ENCODE measurements at regions not wholly inside any gene's neighbourhood (a gene's known extent, or its start where the extent isn't known, plus 50 kb on each side); places are given as distances from the start of the nearest gene placed in this dataset.
"Not testable (repeated sequence)": the region's sequence is repeated elsewhere in the genome, so short reads cannot be mapped to it uniquely, and the experiment has no call there.

- DNase-seq, result no peak
Measured at GRCh38 chr7:51867117-51867516, 550.5 kb upstream of the COBL start.

- DNase-seq, result no peak
Measured at GRCh38 chr7:51860305-51860704, 543.7 kb upstream of the COBL start.

GRCh38 chr7:51850126-51850525, 533.5 kb upstream of the COBL start:
- DNase-seq, result no peak

GRCh38 chr7:51847461-51848134, 531.0 kb upstream of the COBL start:
- no peak for DNase-seq

- not testable (repeated sequence) for DNase-seq
Measured at GRCh38 chr7:51839130-51839529, 522.5 kb upstream of the COBL start.

- no peak for DNase-seq
Measured at GRCh38 chr7:51827631-51828030, 511.0 kb upstream of the COBL start.

GRCh38 chr7:51824050-51824449, 507.4 kb upstream of the COBL start:
- DNase-seq, result no peak

- no peak for DNase-seq
Measured at GRCh38 chr7:51823437-51823836, 506.8 kb upstream of the COBL start.

- peak; percentile 16 for DNase-seq
Measured at GRCh38 chr7:51817694-51818225, 501.2 kb upstream of the COBL start.

- not testable (repeated sequence) for DNase-seq
Measured at GRCh38 chr7:51805783-51806431, 489.3 kb upstream of the COBL start.

GRCh38 chr7:51802718-51803117, 486.1 kb upstream of the COBL start:
- no peak for DNase-seq

- no peak for DNase-seq
Measured at GRCh38 chr7:51797371-51797770, 480.8 kb upstream of the COBL start.

GRCh38 chr7:51792796-51793195, 476.2 kb upstream of the COBL start:
- DNase-seq, result no peak

- no peak for DNase-seq
Measured at GRCh38 chr7:51789489-51789888, 472.9 kb upstream of the COBL start.

- no peak for DNase-seq
Measured at GRCh38 chr7:51786284-51786683, 469.7 kb upstream of the COBL start.

GRCh38 chr7:51785876-51786275, 469.3 kb upstream of the COBL start:
- no peak for DNase-seq

GRCh38 chr7:51785171-51785570, 468.6 kb upstream of the COBL start:
- no peak for DNase-seq

- no peak for DNase-seq
Measured at GRCh38 chr7:51783241-51783640, 466.6 kb upstream of the COBL start.

GRCh38 chr7:51778121-51778520, 461.5 kb upstream of the COBL start:
- DNase-seq, result no peak

- no peak for DNase-seq
Measured at GRCh38 chr7:51774178-51774577, 457.6 kb upstream of the COBL start.

GRCh38 chr7:51772190-51772589, 455.6 kb upstream of the COBL start:
- no peak for DNase-seq

GRCh38 chr7:51764976-51765375, 448.4 kb upstream of the COBL start:
- no peak for DNase-seq

- DNase-seq, result no peak
Measured at GRCh38 chr7:51759985-51760384, 443.4 kb upstream of the COBL start.

- no peak for DNase-seq
Measured at GRCh38 chr7:51757960-51758359, 441.4 kb upstream of the COBL start.

- no peak for DNase-seq
Measured at GRCh38 chr7:51732951-51733350, 416.3 kb upstream of the COBL start.
